SK-N-SH (cell line): ENCODE measurements at regions not wholly inside any gene's neighbourhood (a gene's known extent, or its start where the extent isn't known, plus 50 kb on each side); places are given as distances from the start of the nearest gene placed in this dataset.

Experiments
- CTCF ChIA-PET: fragments of 300-600, 350-600 bp; formaldehyde crosslinking; extraction: SDS; loops from one replicate; lab custom pipeline; 2021; lab: Yijun Ruan, JAX
- POLR2A ChIA-PET: fragments of 350-600 bp; sonication (Branson Sonifier 250); formaldehyde crosslinking; extraction: SDS; loops from one replicate; lab custom pipeline; 2020; ENCODE audit warnings: antibody characterized with exemption, inconsistent platforms; lab: Yijun Ruan, JAX
- DNase-seq: peaks from one replicate; pipeline ENCODE4 v3.0.0; 2012
- H2AFZ ChIP-seq: fragments of 200-600 bp; sonication (generic); 2 replicates; pipeline ENCODE4 v1.8.1; 2016; ENCODE audit warnings: antibody characterized with exemption, mild to moderate bottlenecking, low read depth
- H3F3A ChIP-seq: fragments of 200-600 bp; sonication (generic); replicated peaks from 2 replicates; pipeline ENCODE3; 2016; ENCODE audit warnings: antibody characterized with exemption, mild to moderate bottlenecking; ENCODE audit not compliant: insufficient read depth
- H3K27ac ChIP-seq, 2 experiments: fragments of 200-500 bp in 1 of 2; fragments of 200-600 bp in 1 of 2; sonication (Bioruptor generic) in 1 of 2; sonication (generic), shearing (Covaris generic) in 1 of 2; 2 replicates each; pipeline versions ENCODE4 v1.5.1 to v1.6.1; 2014 to 2016; ENCODE audit warnings: low read depth in 2 of 2, inconsistent platforms in 1 of 2, low read length in 1 of 2, mild to moderate bottlenecking in 1 of 2, mixed read lengths in 1 of 2
- H3K27me3 ChIP-seq: fragments of 200-600 bp; sonication (generic), shearing (Covaris generic); 2 replicates; pipeline ENCODE4 v1.6.1; 2016; ENCODE audit warnings: mixed run types; ENCODE audit not compliant: insufficient read depth
- H3K36me3 ChIP-seq, 2 experiments: fragments of 200-500 bp in 1 of 2; fragments of 200-600 bp in 1 of 2; sonication (Bioruptor generic) in 1 of 2; sonication (generic) in 1 of 2; replicated peaks in 1 of 2; 2 replicates each; pipeline versions ENCODE3 to v1.5.1; 2014 to 2016; ENCODE audit warnings: low read length in 1 of 2, mild to moderate bottlenecking in 1 of 2; ENCODE audit not compliant: insufficient read depth in 2 of 2, control insufficient read depth in 1 of 2
- H3K4me1 ChIP-seq, 2 experiments: fragments of 200-500 bp in 1 of 2; fragments of 200-600 bp in 1 of 2; sonication (Bioruptor generic) in 1 of 2; sonication (generic), shearing (Covaris generic) in 1 of 2; 2 replicates each; pipeline versions ENCODE4 v1.5.1 to v1.6.1; 2014 to 2016; ENCODE audit warnings: low read depth in 1 of 2, low read length in 1 of 2, mixed run types in 1 of 2; ENCODE audit not compliant: insufficient read depth in 2 of 2, control insufficient read depth in 1 of 2
- H3K4me2 ChIP-seq: fragments of 200-600 bp; sonication (generic), shearing (Covaris generic); 2 replicates; pipeline ENCODE4 v1.6.1; 2017; ENCODE audit warnings: mixed run types
- H3K4me3 ChIP-seq, 2 experiments: fragments of 200-500 bp in 1 of 2; fragments of 200-600 bp in 1 of 2; sonication (Bioruptor generic) in 1 of 2; sonication (generic), shearing (Covaris generic) in 1 of 2; 2 replicates each; pipeline versions ENCODE4 v1.5.1 to v1.8.1; 2014 to 2016; ENCODE audit warnings: low read depth in 2 of 2, inconsistent platforms in 1 of 2, low read length in 1 of 2, mild to moderate bottlenecking in 1 of 2, mixed read lengths in 1 of 2, moderate library complexity in 1 of 2
- H3K79me2 ChIP-seq: fragments of 200-600 bp; sonication (generic); 2 replicates; pipeline ENCODE4 v1.8.1; 2017; ENCODE audit warnings: mild to moderate bottlenecking; ENCODE audit not compliant: insufficient read depth
- H3K9ac ChIP-seq: fragments of 200-600 bp; sonication (generic); 2 replicates; pipeline ENCODE4 v1.6.1; 2017; ENCODE audit warnings: mixed run types
- H3K9me2 ChIP-seq: fragments of 200-600 bp; sonication (generic); 2 replicates; pipeline ENCODE4 v1.6.1; 2017; ENCODE audit warnings: mixed run types
- H3K9me3 ChIP-seq: fragments of 200-600 bp; sonication (generic); 2 replicates; pipeline ENCODE4 v1.6.1; 2017; ENCODE audit warnings: mixed run types, mild to moderate bottlenecking, moderate library complexity
- H4K20me1 ChIP-seq: fragments of 200-600 bp; sonication (generic); 2 replicates; pipeline ENCODE4 v1.6.1; 2017; ENCODE audit warnings: mild to moderate bottlenecking, mixed run types; ENCODE audit not compliant: insufficient read depth
- CTCF ChIP-seq: fragments of 200-600 bp; sonication (generic); IDR thresholded peaks from 2 replicates; pipeline ENCODE4 v1.6.1; 2017; ENCODE audit warnings: antibody characterized with exemption, mild to moderate bottlenecking, moderate library complexity
- ELF1 ChIP-seq: IDR thresholded peaks from 2 replicates; pipeline ENCODE4 v1.4.0; 2012
- EZH2phosphoT487 ChIP-seq: fragments of 200-600 bp; sonication (generic); IDR thresholded peaks from 2 replicates; pipeline ENCODE4 v1.6.1; 2017; ENCODE audit warnings: low read depth, mixed run types, mild to moderate bottlenecking, antibody characterized with exemption, moderate library complexity, borderline replicate concordance
- FOSL2 ChIP-seq: IDR thresholded peaks from 2 replicates; pipeline ENCODE4 v1.4.0; 2012; ENCODE audit warnings: low read depth, mild to moderate bottlenecking, moderate library complexity, borderline replicate concordance
- FOXM1 ChIP-seq: IDR thresholded peaks from 2 replicates; pipeline ENCODE4 v1.4.0; 2012; ENCODE audit warnings: low read depth, mild to moderate bottlenecking
- GATA2 ChIP-seq: sonication (generic); formaldehyde crosslinking; IDR thresholded peaks from 2 replicates; pipeline ENCODE4 v1.5.0; 2020; ENCODE audit warnings: mild to moderate bottlenecking, missing genetic modification reagents
- JUND ChIP-seq: IDR thresholded peaks from 2 replicates; pipeline ENCODE4 v1.4.0; 2012
- MXI1 ChIP-seq: IDR thresholded peaks from 2 replicates; pipeline ENCODE4 v1.6.1; 2012; ENCODE audit warnings: mild to moderate bottlenecking, low read depth, low read length, improper control_type of control experiment
- POLR2AphosphoS5 ChIP-seq: IDR thresholded peaks from 2 replicates; pipeline ENCODE4 v1.6.1; 2012; ENCODE audit warnings: low read depth, low read length
- RCOR1 ChIP-seq: fragments of 150-350 bp; IDR thresholded peaks from 2 replicates; pipeline ENCODE4 v1.6.1; 2017; ENCODE audit warnings: antibody characterized with exemption, low read length
- RXRA ChIP-seq: IDR thresholded peaks from 2 replicates; pipeline ENCODE4 v1.4.0; 2012; ENCODE audit warnings: low read depth, mild to moderate bottlenecking, borderline replicate concordance
- TAF1 ChIP-seq: IDR thresholded peaks from 2 replicates; pipeline ENCODE4 v1.6.1; 2012; ENCODE audit warnings: low read depth, mild to moderate bottlenecking, low read length, moderate library complexity, borderline replicate concordance
- ZBTB33 ChIP-seq: IDR thresholded peaks from 2 replicates; pipeline ENCODE4 v1.4.0; 2012; ENCODE audit warnings: low read depth, borderline replicate concordance
- WGBS: methylation state at CpG from one replicate; pipeline ENCODE4 v1.1.6; 2017; ENCODE audit warnings: low lambda C conversion rate; 5-methylcytosine and 5-hydroxymethylcytosine counted together
- TF ChIP-seq, protein P1 (sequence below): IDR thresholded peaks from 2 replicates; pipeline ENCODE4 v1.6.1; 2012; ENCODE audit warnings: mild to moderate bottlenecking, low read depth, low read length, moderate library complexity
- TF ChIP-seq, protein P2 (sequence below): fragments of 150-350 bp; IDR thresholded peaks from 2 replicates; pipeline ENCODE4 v1.6.1; 2017; ENCODE audit warnings: antibody characterized with exemption, low read length, low read depth, borderline replicate concordance

DNA sequence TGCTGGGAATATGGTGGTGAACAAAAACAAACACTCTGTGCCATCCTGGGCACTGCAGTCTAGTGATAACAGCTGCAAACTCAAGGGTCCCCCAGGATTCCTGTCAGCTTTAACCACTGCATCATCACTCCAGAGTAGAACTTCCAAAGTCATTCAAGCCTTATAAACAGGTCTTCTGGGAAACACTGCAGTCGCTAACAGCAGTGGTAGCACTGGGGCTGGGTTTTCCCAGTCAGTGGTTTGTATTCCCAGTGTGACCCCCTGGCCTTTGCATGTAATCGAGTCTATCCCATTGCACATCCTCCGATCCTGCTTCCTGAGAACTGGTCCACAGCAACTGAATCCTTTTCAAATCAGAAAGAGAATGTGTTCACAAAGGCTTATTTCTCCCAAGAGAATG lies 623.5 kb downstream of the EDEM1 start (continued):
- TF ChIP-seq MXI1 = no peak
- TF ChIP-seq, all 33 proteins: peak for 0

- Histone ChIP-seq H3K79me2 (no peaks in the 10 kb centered on the region), H4K20me1 (no peaks in the 10 kb centered on the region), H3K4me2 (no peak overlapping the region), H3K4me1 (no peaks in the 10 kb centered on the region), H3K9me2 (no peaks in the 10 kb centered on the region), H3K9ac (no peak overlapping the region), H3K9me3 (no peaks in the 10 kb centered on the region), H3F3A (no peaks in the 10 kb centered on the region), H3K27ac (no peak overlapping the region), H3K27me3 (no peaks in the 10 kb centered on the region), H2AFZ (no peak overlapping the region), H3K36me3 (no peaks in the 10 kb centered on the region), H3K4me3 (no peak overlapping the region)
- ChIA-PET POLR2A (no interaction called here), CTCF (interaction anchor here (0.6 kb wide), 1 partner anchor 44 kb away, joined by 3 read pairs; no protein-coding TSS in a partner anchor)
- WGBS = 13% methylated on average over 2 of the region's 2 CpGs
- TF ChIP-seq MXI1 (no peak), FOXM1 (no peak), TAF1 (no peak), ZBTB33 (no peak), POLR2AphosphoS5 (no peak), RXRA (no peak), CTCF (no peak), RCOR1 (no peak), JUND (no peak), FOSL2 (no peak)
- DNase-seq = no peak
Observed at GRCh38 chr3:5813521-5813920, 626.0 kb downstream of the EDEM1 start.

DNA sequence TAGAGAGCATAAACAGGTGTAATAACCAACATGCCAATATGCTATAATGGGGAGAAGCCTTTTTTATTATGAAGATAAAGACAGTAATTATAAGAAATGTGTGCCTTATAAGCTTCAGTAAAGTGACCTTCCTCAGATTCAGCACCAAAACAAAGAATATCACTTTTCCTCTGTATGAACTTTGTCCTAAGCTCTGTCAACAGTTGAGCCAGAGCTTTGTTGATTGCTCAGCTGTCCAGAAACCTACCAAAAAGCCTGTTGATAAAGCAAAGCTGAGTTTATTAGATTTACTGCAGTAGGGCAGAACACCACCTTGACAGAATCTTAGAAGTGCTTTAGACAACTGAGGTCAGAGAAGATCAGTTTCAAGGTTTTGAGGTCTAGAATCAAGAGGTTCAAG lies 635.3 kb downstream of the EDEM1 start:
- Histone ChIP-seq H3K36me3 (no peaks in the 10 kb centered on the region), H3K9me2 (no peaks in the 10 kb centered on the region), H3K27ac (no peak overlapping the region), H4K20me1 (no peaks in the 10 kb centered on the region), H3K9me3 (no peaks in the 10 kb centered on the region), H3K79me2 (no peaks in the 10 kb centered on the region), H3K4me3 (no peak overlapping the region), H3F3A (no peaks in the 10 kb centered on the region), H3K4me1 (no peaks in the 10 kb centered on the region), H3K27me3 (no peaks in the 10 kb centered on the region), H3K9ac (no peak overlapping the region), H3K4me2 (no peak overlapping the region), H2AFZ (no peak overlapping the region)
- ChIA-PET POLR2A (no interaction called here), CTCF (no interaction called here)
- no peak for DNase-seq
- TF ChIP-seq GATA2 (no peak), TAF1 (no peak), JUND (no peak), CTCF (no peak), EZH2phosphoT487 (no peak), RCOR1 (no peak), ELF1 (no peak), RXRA (no peak)
- TF ChIP-seq, protein P1, sequence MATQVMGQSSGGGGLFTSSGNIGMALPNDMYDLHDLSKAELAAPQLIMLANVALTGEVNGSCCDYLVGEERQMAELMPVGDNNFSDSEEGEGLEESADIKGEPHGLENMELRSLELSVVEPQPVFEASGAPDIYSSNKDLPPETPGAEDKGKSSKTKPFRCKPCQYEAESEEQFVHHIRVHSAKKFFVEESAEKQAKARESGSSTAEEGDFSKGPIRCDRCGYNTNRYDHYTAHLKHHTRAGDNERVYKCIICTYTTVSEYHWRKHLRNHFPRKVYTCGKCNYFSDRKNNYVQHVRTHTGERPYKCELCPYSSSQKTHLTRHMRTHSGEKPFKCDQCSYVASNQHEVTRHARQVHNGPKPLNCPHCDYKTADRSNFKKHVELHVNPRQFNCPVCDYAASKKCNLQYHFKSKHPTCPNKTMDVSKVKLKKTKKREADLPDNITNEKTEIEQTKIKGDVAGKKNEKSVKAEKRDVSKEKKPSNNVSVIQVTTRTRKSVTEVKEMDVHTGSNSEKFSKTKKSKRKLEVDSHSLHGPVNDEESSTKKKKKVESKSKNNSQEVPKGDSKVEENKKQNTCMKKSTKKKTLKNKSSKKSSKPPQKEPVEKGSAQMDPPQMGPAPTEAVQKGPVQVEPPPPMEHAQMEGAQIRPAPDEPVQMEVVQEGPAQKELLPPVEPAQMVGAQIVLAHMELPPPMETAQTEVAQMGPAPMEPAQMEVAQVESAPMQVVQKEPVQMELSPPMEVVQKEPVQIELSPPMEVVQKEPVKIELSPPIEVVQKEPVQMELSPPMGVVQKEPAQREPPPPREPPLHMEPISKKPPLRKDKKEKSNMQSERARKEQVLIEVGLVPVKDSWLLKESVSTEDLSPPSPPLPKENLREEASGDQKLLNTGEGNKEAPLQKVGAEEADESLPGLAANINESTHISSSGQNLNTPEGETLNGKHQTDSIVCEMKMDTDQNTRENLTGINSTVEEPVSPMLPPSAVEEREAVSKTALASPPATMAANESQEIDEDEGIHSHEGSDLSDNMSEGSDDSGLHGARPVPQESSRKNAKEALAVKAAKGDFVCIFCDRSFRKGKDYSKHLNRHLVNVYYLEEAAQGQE = no peak
- TF ChIP-seq, protein P2, sequence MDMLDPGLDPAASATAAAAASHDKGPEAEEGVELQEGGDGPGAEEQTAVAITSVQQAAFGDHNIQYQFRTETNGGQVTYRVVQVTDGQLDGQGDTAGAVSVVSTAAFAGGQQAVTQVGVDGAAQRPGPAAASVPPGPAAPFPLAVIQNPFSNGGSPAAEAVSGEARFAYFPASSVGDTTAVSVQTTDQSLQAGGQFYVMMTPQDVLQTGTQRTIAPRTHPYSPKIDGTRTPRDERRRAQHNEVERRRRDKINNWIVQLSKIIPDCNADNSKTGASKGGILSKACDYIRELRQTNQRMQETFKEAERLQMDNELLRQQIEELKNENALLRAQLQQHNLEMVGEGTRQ = no peak
